Mesendoderm (in vitro differentiated cells): ENCODE measurements at regions not wholly inside any gene's neighbourhood (a gene's known extent, or its start where the extent isn't known, plus 50 kb on each side); places are given as distances from the start of the nearest gene placed in this dataset.

Experiments
- DNase-seq: peaks from one replicate; pipeline ENCODE4 v3.0.0; 2013
- H2AK5ac ChIP-seq: 2 replicates; pipeline ENCODE4 v1.6.1; 2013; ENCODE audit warnings: low read length, inconsistent platforms
- H2BK120ac ChIP-seq: 2 replicates; pipeline ENCODE4 v1.6.1; 2013; ENCODE audit warnings: low read depth, mild to moderate bottlenecking, low read length, moderate library complexity, mixed read lengths
- H2BK15ac ChIP-seq: replicated peaks from 2 replicates; pipeline ENCODE4 v1.6.1; 2013; ENCODE audit warnings: low read depth, mild to moderate bottlenecking, moderate library complexity
- H2BK5ac ChIP-seq: 2 replicates; pipeline ENCODE4 v1.6.1; 2013; ENCODE audit warnings: low read length, inconsistent platforms
- H3K18ac ChIP-seq: 2 replicates; pipeline ENCODE4 v1.6.1; 2013; ENCODE audit warnings: mild to moderate bottlenecking, low read length, mixed read lengths
- H3K23ac ChIP-seq: one replicate; pipeline ENCODE4 v1.6.1; 2013; ENCODE audit warnings: low read length
- H3K27ac ChIP-seq: 2 replicates; pipeline ENCODE4 v1.5.1; 2013; ENCODE audit warnings: low read depth, mild to moderate bottlenecking, inconsistent platforms, low read length, moderate library complexity
- H3K27me3 ChIP-seq: 2 replicates; pipeline ENCODE4 v1.6.1; 2013; ENCODE audit warnings: low read length, control low read depth, mild to moderate bottlenecking, inconsistent platforms; ENCODE audit not compliant: insufficient read depth, poor library complexity
- H3K36me3 ChIP-seq: 2 replicates; pipeline ENCODE4 v1.6.1; 2013; ENCODE audit warnings: low read length, inconsistent platforms; ENCODE audit not compliant: control insufficient read depth, insufficient read depth
- H3K4ac ChIP-seq: one replicate; pipeline ENCODE4 v1.6.1; 2013; ENCODE audit warnings: low read depth, mild to moderate bottlenecking, low read length, moderate library complexity
- H3K4me1 ChIP-seq: 2 replicates; pipeline ENCODE4 v1.6.1; 2013; ENCODE audit warnings: low read depth, low read length, inconsistent platforms; ENCODE audit not compliant: control insufficient read depth
- H3K4me2 ChIP-seq: 2 replicates; pipeline ENCODE4 v1.6.1; 2013; ENCODE audit warnings: low read length
- H3K4me3 ChIP-seq: 2 replicates; pipeline ENCODE4 v1.5.1; 2013; ENCODE audit warnings: mild to moderate bottlenecking, low read length
- H3K56ac ChIP-seq: one replicate; pipeline ENCODE4 v1.6.1; 2013; ENCODE audit warnings: low read length
- H3K79me1 ChIP-seq: 2 replicates; pipeline ENCODE4 v1.6.1; 2013; ENCODE audit warnings: low read length, inconsistent platforms
- H3K79me2 ChIP-seq: 2 replicates; pipeline ENCODE4 v1.6.1; 2013; ENCODE audit warnings: mild to moderate bottlenecking, low read length; ENCODE audit not compliant: control insufficient read depth, insufficient read depth
- H3K9ac ChIP-seq: 2 replicates; pipeline ENCODE4 v1.6.1; 2013; ENCODE audit warnings: low read length, inconsistent platforms
- H4K5ac ChIP-seq: one replicate; pipeline ENCODE4 v1.6.1; 2013; ENCODE audit warnings: low read length
- H4K8ac ChIP-seq: one replicate; pipeline ENCODE4 v1.6.1; 2013; ENCODE audit warnings: low read depth, mild to moderate bottlenecking, control low read depth, low read length, moderate library complexity
- WGBS: extraction: QIAGEN DNeasy Blood & Tissue Kit; methylation state at CpG from one replicate; pipeline ENCODE4 v1.1.7; 2013; ENCODE audit warnings: low lambda C conversion rate, missing lambda C conversion rate; ENCODE audit not compliant: insufficient coverage; ENCODE audit errors: extremely low coverage; 5-methylcytosine and 5-hydroxymethylcytosine counted together

DNA sequence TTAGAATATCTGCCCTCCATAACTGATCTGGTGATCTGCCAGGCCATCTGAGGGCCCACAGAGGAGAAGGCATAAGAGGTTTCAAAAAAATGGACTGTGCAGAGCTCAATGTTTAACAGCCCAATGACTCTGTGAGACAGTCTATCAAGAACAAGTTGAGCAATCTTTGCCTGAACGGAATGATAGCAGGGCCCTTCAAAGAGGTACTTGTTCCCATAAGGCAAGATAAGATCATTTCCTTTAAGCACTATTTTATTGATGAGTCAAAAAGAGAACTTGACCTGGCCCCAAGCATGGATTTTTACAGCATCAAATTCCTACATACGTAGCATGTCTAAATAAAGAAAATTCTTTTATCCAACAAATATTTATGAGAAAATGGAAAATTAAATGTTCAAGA lies 182.8 kb downstream of the IDS start:
- Histone ChIP-seq H4K5ac (no peak overlapping the region), H2AK5ac (no peak overlapping the region), H3K9ac (no peak overlapping the region), H3K79me2 (no peaks in the 10 kb centered on the region), H3K27ac (no peak overlapping the region), H3K4me1 (no peaks in the 10 kb centered on the region), H2BK5ac (no peak overlapping the region), H3K36me3 (no peaks in the 10 kb centered on the region), H3K79me1 (no peaks in the 10 kb centered on the region), H3K27me3 (no peaks in the 10 kb centered on the region), H3K4me3 (no peak overlapping the region), H2BK15ac (no peak overlapping the region), H2BK120ac (no peak overlapping the region), H3K4me2 (no peak overlapping the region), H3K18ac (no peak overlapping the region), H3K23ac (no peak overlapping the region), H3K56ac (no peak overlapping the region), H4K8ac (no peak overlapping the region), H3K4ac (no peak overlapping the region)
- WGBS = no CpG with 5 or more reads among the region's 2 CpGs
- DNase-seq = no peak

DNA sequence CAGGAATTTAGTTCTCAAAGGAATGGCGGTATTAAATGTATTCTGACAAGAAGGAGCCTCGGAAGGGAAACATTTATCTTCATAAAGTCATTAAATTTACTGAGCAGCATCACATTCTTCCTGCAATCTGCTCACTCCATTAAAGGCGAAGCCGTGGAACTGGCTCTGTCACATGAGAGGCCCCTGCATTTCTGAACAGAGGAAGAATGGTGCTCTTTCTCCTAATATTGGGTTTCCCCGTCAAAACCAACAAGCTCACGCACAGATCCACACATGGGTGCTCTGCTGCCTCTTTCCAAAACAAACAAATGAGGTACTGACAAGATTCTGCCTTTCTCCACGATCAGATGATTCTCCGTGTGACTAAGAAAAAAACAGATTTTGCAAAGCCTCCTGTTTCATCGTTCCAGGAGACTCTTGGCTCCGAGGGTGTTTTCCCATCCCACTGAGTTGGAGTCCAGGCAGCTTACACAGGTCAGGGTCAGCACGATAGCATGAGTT lies 191.2 kb downstream of the IDS start:
- H2BK15ac ChIP-seq = no peak overlapping the region
- no peak overlapping the region for H3K4ac ChIP-seq
- no peak overlapping the region for H2BK120ac ChIP-seq
- no peak overlapping the region for H3K9ac ChIP-seq
- H2BK5ac ChIP-seq = no peak overlapping the region
- H3K4me3 ChIP-seq = no peak overlapping the region
- WGBS = no CpG with 5 or more reads among the region's 11 CpGs
- no peak for DNase-seq
- H3K4me2 ChIP-seq = no peak overlapping the region
- no peak overlapping the region for H4K5ac ChIP-seq
- no peaks in the 10 kb centered on the region for H3K4me1 ChIP-seq
- H3K18ac ChIP-seq = no peak overlapping the region
- H4K8ac ChIP-seq = no peak overlapping the region
- H3K27ac ChIP-seq = no peak overlapping the region
- H3K27me3 ChIP-seq = no peaks in the 10 kb centered on the region
- no peaks in the 10 kb centered on the region for H3K79me1 ChIP-seq
- no peaks in the 10 kb centered on the region for H3K36me3 ChIP-seq
- H3K79me2 ChIP-seq = no peaks in the 10 kb centered on the region
- H2AK5ac ChIP-seq = no peak overlapping the region
- no peak overlapping the region for H3K56ac ChIP-seq
- H3K23ac ChIP-seq = no peak overlapping the region

DNA sequence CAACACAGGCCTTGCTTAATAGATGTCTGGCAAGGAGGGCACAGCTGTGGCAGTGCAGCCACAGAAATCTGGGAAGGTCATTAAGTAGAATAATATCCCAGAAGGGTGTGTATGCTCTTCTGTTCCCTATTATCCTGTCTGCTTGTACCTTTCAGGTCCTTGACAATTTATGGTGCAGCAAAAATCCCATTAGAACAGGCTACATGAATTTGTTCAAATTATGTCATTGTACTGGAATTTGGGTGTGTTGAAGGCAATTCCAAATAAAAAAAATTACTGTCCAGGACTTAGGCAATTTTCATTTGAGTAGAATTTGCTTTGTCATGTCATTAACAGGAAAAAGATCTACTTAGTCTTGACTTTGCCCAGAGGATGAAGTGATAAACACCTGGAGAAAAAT lies 192.1 kb downstream of the IDS start:
- H3K79me2 ChIP-seq = no peaks in the 10 kb centered on the region
- H4K8ac ChIP-seq = no peak overlapping the region
- no peaks in the 10 kb centered on the region for H3K79me1 ChIP-seq
- H2BK5ac ChIP-seq = no peak overlapping the region
- no peak overlapping the region for H3K4me2 ChIP-seq
- H3K56ac ChIP-seq = no peak overlapping the region
- H3K4me1 ChIP-seq = no peaks in the 10 kb centered on the region
- no peak overlapping the region for H3K27ac ChIP-seq
- H3K4ac ChIP-seq = no peak overlapping the region
- no peaks in the 10 kb centered on the region for H3K27me3 ChIP-seq
- H3K23ac ChIP-seq = no peak overlapping the region
- no peak overlapping the region for H2AK5ac ChIP-seq
- H3K9ac ChIP-seq = no peak overlapping the region
- no peak for DNase-seq
- H2BK120ac ChIP-seq = no peak overlapping the region
- H4K5ac ChIP-seq = no peak overlapping the region
- H3K36me3 ChIP-seq = no peaks in the 10 kb centered on the region
- H3K18ac ChIP-seq = no peak overlapping the region
- H3K4me3 ChIP-seq = no peak overlapping the region
- H2BK15ac ChIP-seq = no peak overlapping the region

DNA sequence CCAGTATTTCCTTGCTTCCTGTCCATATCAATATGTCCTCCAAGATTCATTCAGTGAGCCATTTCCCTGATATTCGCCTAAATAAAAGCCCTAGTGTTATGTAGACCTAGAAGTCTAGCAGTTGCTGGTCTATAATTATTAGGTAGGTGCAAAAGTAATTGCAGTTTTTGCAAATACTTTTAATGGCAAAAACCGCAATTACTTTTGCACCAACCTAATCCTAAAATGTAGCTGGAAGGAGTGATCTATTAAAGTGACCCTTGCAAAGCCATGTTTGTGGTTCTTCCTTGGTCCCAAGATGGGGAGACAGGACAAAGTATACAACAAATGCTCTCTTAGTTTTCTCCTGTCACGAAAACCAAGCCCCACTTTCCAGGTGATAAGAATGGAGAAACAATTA lies 193.0 kb downstream of the IDS start:
- Histone ChIP-seq H3K4me2 (no peak overlapping the region), H3K27me3 (no peaks in the 10 kb centered on the region), H2AK5ac (no peak overlapping the region), H3K27ac (no peak overlapping the region), H3K36me3 (no peaks in the 10 kb centered on the region), H3K4me1 (no peaks in the 10 kb centered on the region), H3K79me2 (no peaks in the 10 kb centered on the region), H2BK5ac (no peak overlapping the region), H3K79me1 (no peaks in the 10 kb centered on the region), H4K8ac (no peak overlapping the region), H3K18ac (no peak overlapping the region), H3K56ac (no peak overlapping the region), H4K5ac (no peak overlapping the region), H2BK15ac (no peak overlapping the region), H3K9ac (no peak overlapping the region), H3K4me3 (no peak overlapping the region), H3K4ac (no peak overlapping the region), H3K23ac (no peak overlapping the region), H2BK120ac (no peak overlapping the region)
- no CpG with 5 or more reads among the region's 3 CpGs for WGBS
- no peak for DNase-seq

GRCh38 chrX:149302705-149303104 lies 202.4 kb downstream of the IDS start:
- no peaks in the 10 kb centered on the region for H3K27me3 ChIP-seq
- H3K18ac ChIP-seq = no peak overlapping the region
- no CpG with 5 or more reads among the region's 2 CpGs for WGBS
- no peak overlapping the region for H3K9ac ChIP-seq
- H2BK5ac ChIP-seq = no peak overlapping the region
- no peak overlapping the region for H4K5ac ChIP-seq
- H2AK5ac ChIP-seq = no peak overlapping the region
- no peak overlapping the region for H2BK120ac ChIP-seq
- H3K27ac ChIP-seq = no peak overlapping the region
- H3K23ac ChIP-seq = no peak overlapping the region
- no peaks in the 10 kb centered on the region for H3K79me1 ChIP-seq
- no peaks in the 10 kb centered on the region for H3K36me3 ChIP-seq
- H3K4me3 ChIP-seq = no peak overlapping the region
- H3K4ac ChIP-seq = no peak overlapping the region
- H3K4me2 ChIP-seq = no peak overlapping the region
- no peak overlapping the region for H3K56ac ChIP-seq
- no peak overlapping the region for H2BK15ac ChIP-seq
- DNase-seq = no peak
- no peak overlapping the region for H4K8ac ChIP-seq
- H3K79me2 ChIP-seq = no peaks in the 10 kb centered on the region
- no peaks in the 10 kb centered on the region for H3K4me1 ChIP-seq

- no peak overlapping the region for H2BK120ac ChIP-seq
- no peaks in the 10 kb centered on the region for H3K79me2 ChIP-seq
- H3K36me3 ChIP-seq = no peaks in the 10 kb centered on the region
- no peak overlapping the region for H3K9ac ChIP-seq
- H3K79me1 ChIP-seq = no peaks in the 10 kb centered on the region
- no peak overlapping the region for H3K56ac ChIP-seq
- H3K4me2 ChIP-seq = no peak overlapping the region
- H3K23ac ChIP-seq = no peak overlapping the region
- H2AK5ac ChIP-seq = no peak overlapping the region
- WGBS = no CpG with 5 or more reads among the region's 1 CpG
- H2BK15ac ChIP-seq = no peak overlapping the region
- DNase-seq = no peak
- no peak overlapping the region for H2BK5ac ChIP-seq
- H3K4ac ChIP-seq = no peak overlapping the region
- no peak overlapping the region for H3K18ac ChIP-seq
- no peak overlapping the region for H3K4me3 ChIP-seq
- no peak overlapping the region for H4K5ac ChIP-seq
- no peak overlapping the region for H3K27ac ChIP-seq
- H3K27me3 ChIP-seq = no peaks in the 10 kb centered on the region
- no peaks in the 10 kb centered on the region for H3K4me1 ChIP-seq
- H4K8ac ChIP-seq = no peak overlapping the region
These were observed 207.0 kb downstream of the IDS start for GRCh38 chrX:149298111-149298510.
